Calu3 (cell line): ENCODE measurements at regions not wholly inside any gene's neighbourhood (a gene's known extent, or its start where the extent isn't known, plus 50 kb on each side); places are given as distances from the start of the nearest gene placed in this dataset.

Source experiments
- BruUV-seq: library from RNA; stranded (reverse); fragments of 400-500 nt; replicated peaks from 2 replicates; lab custom pipeline; 2021; lab: Mats Ljungman, UMichigan
- CTCF ChIA-PET: fragments of 300-600 bp; sonication (Branson Sonifier 250); formaldehyde crosslinking; loops from one replicate; lab custom pipeline; 2022; ENCODE audit warnings: antibody characterized with exemption; lab: Charles Lee
- DNase-seq: peaks from one replicate; pipeline ENCODE4 v3.0.0; 2022
- H3K27ac Mint-ChIP-seq: one replicate; pipeline ENCODE4 v1.8.0; 2022; ENCODE audit warnings: mixed read lengths; ENCODE audit not compliant: unreplicated experiment
- H3K27me3 Mint-ChIP-seq: one replicate; pipeline ENCODE4 v1.8.0; 2022; ENCODE audit warnings: mixed read lengths; ENCODE audit not compliant: unreplicated experiment
- H3K36me3 Mint-ChIP-seq: one replicate; pipeline ENCODE4 v1.8.0; 2022; ENCODE audit warnings: mild to moderate bottlenecking, moderate library complexity, mixed read lengths; ENCODE audit not compliant: insufficient read depth, unreplicated experiment
- H3K4me1 Mint-ChIP-seq: one replicate; pipeline ENCODE4 v1.8.0; 2022; ENCODE audit warnings: mild to moderate bottlenecking, low read depth, mixed read lengths; ENCODE audit not compliant: unreplicated experiment
- H3K4me3 Mint-ChIP-seq: one replicate; pipeline ENCODE4 v1.8.0; 2022; ENCODE audit warnings: mild to moderate bottlenecking, low read depth, moderate library complexity, mixed read lengths; ENCODE audit not compliant: unreplicated experiment
- H3K9me3 Mint-ChIP-seq: one replicate; pipeline ENCODE4 v1.8.0; 2022; ENCODE audit warnings: low read depth, mixed read lengths; ENCODE audit not compliant: unreplicated experiment
- CTCF ChIP-seq: fragments of 200-600 bp; IDR thresholded peaks from one replicate; pipeline ENCODE4 v1.8.0; 2022; ENCODE audit warnings: antibody characterized with exemption; ENCODE audit not compliant: unreplicated experiment
- intact Hi-C: fragments of 100-400 bp; cut with micrococcal nuclease; formaldehyde crosslinking; loops from one replicate; pipeline ENCODE4 v1.10.0; 2022; ENCODE audit not compliant: unreplicated experiment

DNA sequence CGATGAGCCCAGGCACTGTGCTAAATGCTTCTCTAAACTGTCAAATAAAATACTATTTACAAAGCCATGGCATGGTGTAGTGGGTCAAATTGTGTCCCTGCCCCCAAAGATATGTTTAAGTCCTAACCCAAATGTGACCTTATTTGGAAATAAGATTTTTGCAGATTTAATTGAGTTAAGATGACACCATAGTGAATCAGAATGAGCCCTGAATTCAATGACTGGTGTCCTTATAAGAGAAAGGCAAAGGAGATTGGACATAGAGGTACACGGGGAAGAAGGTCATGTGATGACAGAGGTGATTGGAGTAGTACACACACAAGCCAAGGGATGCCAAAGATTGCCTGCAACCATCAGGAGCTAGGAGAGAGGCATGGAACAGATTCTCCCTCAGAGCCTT lies 121.6 kb upstream of the VEPH1 start:
- intact Hi-C loops: no loop called here
- BruUV-seq: no TSS peak
- Mint-ChIP-seq H3K27me3 (peaks cover 36% of the 10 kb centered on the region), H3K36me3 (no peaks in the 10 kb centered on the region), H3K4me3 (no peak overlapping the region), H3K27ac (no peak overlapping the region), H3K9me3 (no peaks in the 10 kb centered on the region), H3K4me1 (no peaks in the 10 kb centered on the region)
- CTCF ChIA-PET: no interaction called here
- no peak for DNase-seq
- TF ChIP-seq CTCF: no peak

DNA sequence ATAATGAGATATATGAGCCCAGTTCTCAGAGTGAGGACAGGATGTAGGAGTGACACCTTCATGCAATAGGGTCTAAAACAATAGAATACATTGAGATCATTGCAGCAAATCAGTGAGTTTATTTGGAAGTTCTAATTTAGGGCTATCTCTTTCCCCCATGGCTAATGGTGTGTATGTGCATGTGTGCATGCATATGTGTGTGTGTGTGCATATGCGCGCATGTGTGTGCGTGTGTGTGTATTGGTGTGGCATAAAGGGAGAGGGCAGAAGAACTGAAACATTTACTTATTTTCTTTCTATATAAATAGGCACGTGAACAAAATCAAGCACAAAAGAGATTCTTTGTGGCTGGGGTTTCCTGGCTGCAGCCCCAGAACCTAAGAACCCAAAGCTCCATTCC lies 115.7 kb upstream of the VEPH1 start:
- CTCF ChIA-PET: no interaction called here
- DNase-seq: no peak
- Mint-ChIP-seq H3K36me3 (no peaks in the 10 kb centered on the region), H3K9me3 (no peaks in the 10 kb centered on the region), H3K4me3 (no peak overlapping the region), H3K4me1 (peaks cover 9% of the 10 kb centered on the region), H3K27me3 (peaks cover 13% of the 10 kb centered on the region), H3K27ac (no peak overlapping the region)
- no TSS peak for BruUV-seq
- no peak for TF ChIP-seq CTCF
- intact Hi-C loops: loop anchor here (1.0 to 5.0 kb wide), 7 partner anchors 168 to 1023 kb away; partner anchors contain the start of genes GFM1 and RSRC1

DNA sequence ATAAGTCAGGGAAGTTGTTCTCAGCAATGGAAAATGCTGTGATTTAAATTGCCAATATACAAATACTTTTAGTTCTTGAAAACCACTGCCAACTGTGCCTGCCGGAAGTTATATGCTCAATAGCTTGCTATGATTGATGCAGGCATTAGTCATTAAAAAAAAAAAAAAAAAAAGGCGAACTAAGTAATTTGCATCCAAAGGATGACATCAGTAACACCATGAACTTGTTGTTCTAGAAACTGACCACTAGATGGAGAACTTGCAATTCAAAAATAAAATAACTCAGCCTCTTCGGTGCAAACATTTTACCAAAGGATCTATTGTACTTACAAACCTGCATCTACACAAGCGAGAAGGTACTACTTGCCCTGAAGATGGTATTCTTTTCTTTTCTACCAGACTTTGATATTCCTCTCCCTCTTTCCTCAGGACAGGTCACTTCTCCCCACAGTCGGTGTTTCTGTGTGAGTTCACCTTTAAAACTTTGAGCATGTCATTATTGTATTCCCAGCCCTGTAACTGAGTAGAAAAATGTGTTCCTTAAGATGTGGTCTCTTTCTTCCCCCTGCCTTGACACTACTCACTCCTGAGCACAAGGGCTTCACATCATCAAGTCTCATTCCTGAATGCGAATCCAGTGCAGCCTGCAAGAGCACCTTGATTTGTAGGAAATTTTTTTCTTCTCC lies 115.0 kb upstream of the VEPH1 start:
- Mint-ChIP-seq H3K27ac (no peak overlapping the region), H3K27me3 (peaks cover 13% of the 10 kb centered on the region), H3K4me3 (no peak overlapping the region), H3K9me3 (no peaks in the 10 kb centered on the region), H3K4me1 (peaks cover 9% of the 10 kb centered on the region), H3K36me3 (no peaks in the 10 kb centered on the region)
- BruUV-seq: no TSS peak
- peak; percentile 80 for TF ChIP-seq CTCF
- CTCF ChIA-PET: interaction anchor here (0.6 to 1.8 kb wide), 20 partner anchors 9 to 1980 kb away, joined by 3 to 11 read pairs (median 4); no protein-coding TSS in a partner anchor
- DNase-seq: peak; percentile 29
- intact Hi-C loops: loop anchor here (1.0 to 5.0 kb wide), 7 partner anchors 169 to 1024 kb away; partner anchors contain the start of genes GFM1 and RSRC1

GRCh38 chr3:157614896-157615295 lies 111.7 kb upstream of the VEPH1 start:
- H3K4me1 Mint-ChIP-seq: peaks cover 9% of the 10 kb centered on the region

More at GRCh38 chr3:157614896-157615295, 111.7 kb upstream of the VEPH1 start:
- no peak overlapping the region for H3K27ac Mint-ChIP-seq
- CTCF ChIA-PET: no interaction called here
- no peaks in the 10 kb centered on the region for H3K36me3 Mint-ChIP-seq
- no peak overlapping the region for H3K4me3 Mint-ChIP-seq
- H3K27me3 Mint-ChIP-seq: no peaks in the 10 kb centered on the region
- DNase-seq: no peak
- no peaks in the 10 kb centered on the region for H3K9me3 Mint-ChIP-seq
- BruUV-seq: no TSS peak
- TF ChIP-seq CTCF: no peak
- intact Hi-C loops: loop anchor here (5.0 kb wide), 4 partner anchors 172 to 1027 kb away; partner anchors contain the start of genes GFM1 and RSRC1
